Renal cortex interstitium (tissue), 11 donors: ENCODE measurements at regions not wholly inside any gene's neighbourhood (a gene's known extent, or its start where the extent isn't known, plus 50 kb on each side); places are given as distances from the start of the nearest gene placed in this dataset.
"Not testable (repeated sequence)": the region's sequence is repeated elsewhere in the genome, so short reads cannot be mapped to it uniquely, and the experiment has no call there.

ENCODE experiments used
- DNase-seq, 11 donors: peaks; one replicate each; pipeline ENCODE4 v3.0.0-alpha.2; 2013; ENCODE audit warnings: low read depth in 9 of 11, low spot score in 4 of 11; ENCODE audit errors: extremely low read depth in 1 of 11

GRCh38 chr20:1845163-1845523, 50.1 kb upstream of the SIRPA start:
- DNase-seq, result no peak

GRCh38 chr20:1844325-1845162, 50.7 kb upstream of the SIRPA start:
- DNase-seq, result peak in 4 of 11 donors; percentile 29 to 46 (median 36)

- DNase-seq, result no peak
Observed at GRCh38 chr20:1842281-1842680, 52.9 kb upstream of the SIRPA start.

GRCh38 chr20:1841554-1842140, 53.6 kb upstream of the SIRPA start:
- DNase-seq, result no peak

GRCh38 chr20:1840817-1841553, 54.2 kb upstream of the SIRPA start:
- no peak for DNase-seq

GRCh38 chr20:1839376-1840317, 55.6 kb upstream of the SIRPA start:
- DNase-seq, result not testable (repeated sequence)

- DNase-seq, result peak in 9 of 11 donors; percentile 33 to 73 (median 65)
Observed at GRCh38 chr20:1838556-1839279, 56.5 kb upstream of the SIRPA start.

- no peak for DNase-seq
Observed at GRCh38 chr20:1835186-1836035, 59.8 kb upstream of the SIRPA start.

- DNase-seq, result no peak
Observed at GRCh38 chr20:1833728-1834726, 61.2 kb upstream of the SIRPA start.

GRCh38 chr20:1833216-1833615, 62.0 kb upstream of the SIRPA start:
- no peak for DNase-seq

- no peak for DNase-seq
Observed at GRCh38 chr20:1832634-1833033, 62.6 kb upstream of the SIRPA start.

GRCh38 chr20:1831606-1832005, 63.6 kb upstream of the SIRPA start:
- DNase-seq, result no peak

- DNase-seq, result no peak
Observed at GRCh38 chr20:1831096-1831495, 64.1 kb upstream of the SIRPA start.

- peak in 1 of 11 donors; percentile 50 for DNase-seq
Observed at GRCh38 chr20:1830240-1830639, 65.0 kb upstream of the SIRPA start.

GRCh38 chr20:1829531-1829930, 65.7 kb upstream of the SIRPA start:
- DNase-seq, result no peak

GRCh38 chr20:1828786-1829131, 66.4 kb upstream of the SIRPA start:
- no peak for DNase-seq
